Activated naive CD4-positive, alpha-beta T cell treated with anti-CD3 and anti-CD28 coated beads, Interleukin-2, amount 10 ng/mL, durations not matched to agents 7 days and 5 days (primary cell): ENCODE measurements at regions not wholly inside any gene's neighbourhood (a gene's known extent, or its start where the extent isn't known, plus 50 kb on each side); places are given as distances from the start of the nearest gene placed in this dataset.

Experiments used
- CTCF ChIA-PET: fragments of 350-600 bp; sonication (Branson Sonifier 250); formaldehyde crosslinking; loops from one replicate; lab custom pipeline; 2021; ENCODE audit warnings: antibody characterized with exemption; lab: Charles Lee
- DNase-seq: peaks from one replicate; pipeline ENCODE4 v3.0.0-alpha.2; 2020
- H3K27ac Mint-ChIP-seq: one replicate; pipeline ENCODE4 v1.8.0; 2021; ENCODE audit warnings: mild to moderate bottlenecking, moderate library complexity, mixed read lengths
- H3K27me3 Mint-ChIP-seq: one replicate; pipeline ENCODE4 v1.8.0; 2021; ENCODE audit warnings: mild to moderate bottlenecking, mixed read lengths
- H3K36me3 Mint-ChIP-seq: one replicate; pipeline ENCODE4 v1.8.0; 2021; ENCODE audit warnings: mixed read lengths
- H3K4me1 Mint-ChIP-seq: one replicate; pipeline ENCODE4 v1.8.0; 2021; ENCODE audit warnings: mixed read lengths
- H3K4me3 Mint-ChIP-seq: one replicate; pipeline ENCODE4 v1.8.0; 2021; ENCODE audit warnings: mild to moderate bottlenecking, moderate library complexity, mixed read lengths
- H3K9me3 Mint-ChIP-seq: one replicate; pipeline ENCODE4 v1.8.0; 2021; ENCODE audit warnings: mixed read lengths

DNA sequence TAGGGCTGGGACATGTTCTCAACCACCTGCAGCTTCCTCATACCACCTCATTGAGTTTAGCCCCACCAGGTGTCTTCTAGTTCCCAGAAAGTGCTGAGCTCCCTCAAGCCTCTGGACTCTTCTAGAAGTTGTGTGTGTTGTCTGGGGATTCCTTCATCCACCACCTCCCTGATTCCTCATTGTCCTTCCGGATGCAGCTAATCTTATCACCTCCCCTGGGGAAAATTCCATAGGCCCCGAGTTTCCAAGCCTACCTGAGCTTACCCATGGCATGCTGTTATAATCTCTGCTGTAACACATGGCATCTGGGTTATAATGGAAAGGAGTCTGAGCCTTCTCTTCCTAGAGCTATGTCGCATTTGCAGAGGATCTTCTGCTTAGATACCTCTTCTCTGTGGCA lies 243.5 kb upstream of the SDK2 start:
- CTCF ChIA-PET, result no interaction called here

DNA sequence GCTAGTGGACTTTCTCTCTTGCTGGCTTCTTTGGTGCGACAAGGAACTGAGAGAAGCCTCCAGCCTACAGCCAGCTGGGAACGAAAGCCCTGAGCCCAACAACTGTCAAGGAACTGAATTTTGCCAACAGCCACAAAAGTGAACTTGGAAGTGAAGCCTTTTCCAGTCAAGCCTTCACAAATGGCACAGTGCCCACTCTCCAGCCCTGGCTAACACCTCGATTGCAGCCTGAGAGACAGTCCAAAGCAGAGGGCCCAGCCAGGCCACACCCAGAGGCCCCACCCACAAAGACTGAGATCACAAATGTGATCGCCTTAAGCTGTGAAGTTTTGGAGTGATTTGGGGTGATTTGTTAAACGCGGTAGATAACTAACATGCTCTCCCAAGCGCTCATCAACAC lies 244.6 kb upstream of the SDK2 start:
- Mint-ChIP-seq H3K4me1 (no peaks in the 10 kb centered on the region), H3K27me3 (no peaks in the 10 kb centered on the region), H3K4me3 (no peak overlapping the region), H3K36me3 (no peaks in the 10 kb centered on the region), H3K9me3 (no peaks in the 10 kb centered on the region), H3K27ac (no peak overlapping the region)
- DNase-seq, result no peak
- CTCF ChIA-PET, result no interaction called here

More for the DNA sequence above, 243.5 kb upstream of the SDK2 start:
- H3K27me3 Mint-ChIP-seq, result peaks cover 7% of the 10 kb centered on the region
- no peaks in the 10 kb centered on the region for H3K36me3 Mint-ChIP-seq
- H3K4me1 Mint-ChIP-seq, result no peaks in the 10 kb centered on the region
- DNase-seq, result no peak
- H3K4me3 Mint-ChIP-seq, result no peak overlapping the region
- H3K9me3 Mint-ChIP-seq, result no peaks in the 10 kb centered on the region
- no peak overlapping the region for H3K27ac Mint-ChIP-seq

DNA sequence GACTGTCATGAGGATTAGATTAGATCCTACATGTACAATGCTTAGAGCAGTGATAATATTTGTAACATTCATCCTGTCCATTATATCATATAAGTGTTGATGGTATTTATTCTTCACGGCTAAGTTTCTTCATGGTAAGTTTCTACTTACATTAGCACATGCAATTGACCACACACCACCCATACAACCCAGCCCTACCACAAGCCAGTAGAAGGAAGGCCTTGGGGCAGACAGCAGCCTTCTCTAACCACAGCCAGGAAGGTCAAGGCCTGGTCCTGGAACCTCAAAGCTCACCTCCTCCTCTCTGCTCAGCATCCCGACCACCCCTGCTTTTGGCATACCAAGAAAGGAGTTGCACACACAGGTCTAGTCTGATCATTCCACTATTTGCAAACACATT lies 245.2 kb upstream of the SDK2 start:
- Mint-ChIP-seq H3K27me3 (no peaks in the 10 kb centered on the region), H3K36me3 (no peaks in the 10 kb centered on the region), H3K4me1 (no peaks in the 10 kb centered on the region), H3K4me3 (no peak overlapping the region), H3K9me3 (no peaks in the 10 kb centered on the region), H3K27ac (no peak overlapping the region)
- DNase-seq, result no peak
- CTCF ChIA-PET, result no interaction called here

DNA sequence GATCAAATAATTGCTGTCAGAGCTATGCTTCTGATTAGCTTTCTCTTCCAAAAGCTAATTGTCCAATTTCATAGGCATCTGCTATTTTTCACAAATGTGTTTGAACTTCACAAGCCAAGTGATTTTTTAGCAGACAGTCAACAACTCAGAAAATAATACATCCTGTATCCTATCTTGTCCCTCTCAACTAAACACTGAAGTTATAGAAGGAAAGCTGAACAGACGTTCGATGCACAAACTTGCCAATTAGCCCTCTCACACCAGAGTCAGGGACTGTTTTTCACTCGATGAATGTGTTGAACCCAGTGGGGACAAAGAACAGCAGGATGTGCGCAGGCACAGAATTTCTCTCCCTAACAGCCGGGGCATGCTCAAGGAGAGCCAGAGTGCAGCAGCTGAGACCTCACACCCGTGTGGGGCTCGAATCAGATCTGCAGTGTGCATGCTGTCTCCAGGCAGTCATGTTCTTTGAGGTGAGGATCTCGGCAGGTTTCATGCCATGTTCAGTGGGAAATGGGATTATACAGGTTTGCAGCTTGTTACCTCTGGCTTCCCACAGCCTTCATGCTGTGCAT lies 246.7 kb upstream of the SDK2 start:
- CTCF ChIA-PET, result no interaction called here
- H3K27ac Mint-ChIP-seq, result no peak overlapping the region
- no peak overlapping the region for H3K4me3 Mint-ChIP-seq
- no peaks in the 10 kb centered on the region for H3K4me1 Mint-ChIP-seq
- H3K36me3 Mint-ChIP-seq, result no peaks in the 10 kb centered on the region
- no peak for DNase-seq
- peaks cover 10% of the 10 kb centered on the region for H3K27me3 Mint-ChIP-seq
- H3K9me3 Mint-ChIP-seq, result no peaks in the 10 kb centered on the region

DNA sequence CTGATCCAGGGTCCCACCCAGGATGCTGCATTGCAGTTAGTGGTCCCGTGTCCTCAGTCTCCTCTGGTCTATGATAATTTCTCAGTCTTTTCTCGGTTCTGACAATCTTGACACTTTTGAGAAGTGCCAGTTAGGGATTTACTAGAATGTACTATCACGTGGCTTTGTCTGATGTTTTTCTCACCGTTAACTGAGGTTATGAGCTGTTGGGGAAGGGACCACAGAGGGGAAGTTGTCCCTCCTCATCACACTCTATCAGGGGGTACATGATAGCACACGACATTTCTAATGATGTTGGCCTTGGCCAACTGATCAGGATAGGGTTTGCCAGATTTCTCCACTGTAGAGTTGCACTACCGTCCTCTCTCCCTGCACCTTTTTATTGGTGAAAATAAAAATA lies 250.9 kb upstream of the SDK2 start:
- CTCF ChIA-PET, result no interaction called here
- Mint-ChIP-seq H3K27me3 (peaks cover 29% of the 10 kb centered on the region), H3K4me3 (no peak overlapping the region), H3K36me3 (no peaks in the 10 kb centered on the region), H3K9me3 (no peaks in the 10 kb centered on the region), H3K27ac (no peak overlapping the region), H3K4me1 (no peaks in the 10 kb centered on the region)
- DNase-seq, result no peak

DNA sequence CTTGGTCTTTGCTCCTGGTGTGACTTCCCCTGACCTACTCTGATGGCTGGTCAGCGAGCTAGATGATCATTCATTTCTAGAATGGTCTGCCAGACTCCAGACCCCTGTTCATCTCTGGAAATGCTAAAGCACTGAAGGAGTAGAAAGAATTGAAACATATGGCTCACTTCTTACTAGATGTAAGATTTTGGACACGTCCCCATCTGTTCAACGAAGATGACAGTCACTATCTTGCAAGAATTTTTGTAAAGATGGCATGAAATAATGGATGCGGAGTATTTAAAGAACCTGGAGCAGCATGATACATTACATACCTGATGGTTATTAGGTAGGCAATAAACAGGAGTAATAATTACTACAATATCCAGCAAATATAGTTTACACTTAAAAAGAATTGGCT lies 252.7 kb upstream of the SDK2 start:
- Mint-ChIP-seq H3K36me3 (no peaks in the 10 kb centered on the region), H3K27me3 (peaks cover 46% of the 10 kb centered on the region), H3K9me3 (no peaks in the 10 kb centered on the region), H3K4me1 (peaks cover 8% of the 10 kb centered on the region), H3K4me3 (no peak overlapping the region), H3K27ac (no peak overlapping the region)
- no peak for DNase-seq
- CTCF ChIA-PET, result no interaction called here

DNA sequence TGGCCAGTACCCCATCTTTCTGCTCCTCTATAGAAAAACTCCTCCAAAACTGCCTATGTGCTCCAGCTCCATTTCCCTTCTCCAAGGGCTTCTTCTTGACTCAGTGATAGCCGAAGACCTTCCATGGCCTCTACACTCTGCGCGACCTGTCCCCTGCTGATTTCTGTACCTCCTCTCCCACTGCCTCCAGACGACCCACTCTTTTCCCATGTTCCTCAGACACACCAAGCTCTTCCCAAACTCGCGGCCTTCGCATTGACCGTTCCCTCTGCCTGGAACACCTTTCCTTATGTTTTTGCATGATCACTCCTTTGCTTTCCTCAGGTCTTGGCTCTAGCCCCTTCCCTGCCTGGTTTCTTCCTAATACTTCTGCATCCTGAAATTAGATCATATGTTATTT lies 255.6 kb upstream of the SDK2 start:
- Mint-ChIP-seq H3K4me1 (peaks cover 9% of the 10 kb centered on the region), H3K36me3 (no peaks in the 10 kb centered on the region), H3K27me3 (peaks cover 72% of the 10 kb centered on the region), H3K27ac (no peak overlapping the region), H3K4me3 (no peak overlapping the region), H3K9me3 (no peaks in the 10 kb centered on the region)
- CTCF ChIA-PET, result no interaction called here
- DNase-seq, result no peak

DNA sequence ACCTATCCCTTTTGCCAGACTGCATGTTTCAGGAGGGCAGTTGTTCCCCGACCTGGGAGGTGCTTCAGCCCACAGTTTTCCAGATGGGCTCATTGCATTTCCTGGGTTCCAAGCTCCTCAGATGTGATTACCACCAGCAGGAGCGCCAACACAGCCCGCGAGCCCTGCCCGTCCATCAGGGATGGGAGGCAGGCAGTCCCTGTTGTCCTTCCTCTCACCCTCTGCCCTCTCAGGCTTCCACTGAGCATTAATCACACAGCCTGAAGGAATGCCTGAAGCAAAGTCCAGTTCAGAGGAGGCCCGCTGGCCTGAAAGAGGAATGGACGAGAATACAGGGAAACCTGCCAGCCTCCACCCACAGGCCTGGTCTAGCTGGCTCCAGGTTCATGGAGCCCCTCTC lies 256.3 kb upstream of the SDK2 start:
- H3K27me3 Mint-ChIP-seq, result peaks cover 65% of the 10 kb centered on the region

DNA sequence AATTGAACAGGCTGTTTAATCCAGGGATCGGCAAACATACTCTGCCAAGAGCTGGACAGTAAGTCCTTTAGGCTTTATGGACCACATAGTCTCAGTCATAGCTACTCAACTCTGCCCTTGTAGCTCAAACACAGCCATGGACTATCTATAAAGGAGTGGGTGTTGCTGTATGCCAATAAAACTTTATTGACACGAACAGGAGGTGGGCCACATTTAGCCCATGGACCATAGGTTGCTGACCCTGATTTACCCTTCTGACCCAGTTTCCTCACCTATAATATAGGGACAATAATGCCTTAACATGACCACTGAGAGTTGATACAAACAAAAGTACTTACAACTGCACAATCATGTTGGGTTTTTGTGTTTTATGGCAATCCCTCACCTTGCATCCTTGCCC lies 257.0 kb upstream of the SDK2 start:
- Mint-ChIP-seq H3K4me3 (peak overlapping the region; percentile 72), H3K27me3 (peaks cover 62% of the 10 kb centered on the region), H3K36me3 (no peaks in the 10 kb centered on the region), H3K9me3 (no peaks in the 10 kb centered on the region), H3K27ac (no peak overlapping the region), H3K4me1 (peaks cover 9% of the 10 kb centered on the region)
- CTCF ChIA-PET, result no interaction called here
- DNase-seq, result no peak

More for the DNA sequence above, 256.3 kb upstream of the SDK2 start:
- Mint-ChIP-seq H3K4me3 (no peak overlapping the region), H3K36me3 (no peaks in the 10 kb centered on the region), H3K27ac (no peak overlapping the region), H3K9me3 (no peaks in the 10 kb centered on the region), H3K4me1 (peaks cover 9% of the 10 kb centered on the region)
- no peak for DNase-seq
- CTCF ChIA-PET, result no interaction called here

DNA sequence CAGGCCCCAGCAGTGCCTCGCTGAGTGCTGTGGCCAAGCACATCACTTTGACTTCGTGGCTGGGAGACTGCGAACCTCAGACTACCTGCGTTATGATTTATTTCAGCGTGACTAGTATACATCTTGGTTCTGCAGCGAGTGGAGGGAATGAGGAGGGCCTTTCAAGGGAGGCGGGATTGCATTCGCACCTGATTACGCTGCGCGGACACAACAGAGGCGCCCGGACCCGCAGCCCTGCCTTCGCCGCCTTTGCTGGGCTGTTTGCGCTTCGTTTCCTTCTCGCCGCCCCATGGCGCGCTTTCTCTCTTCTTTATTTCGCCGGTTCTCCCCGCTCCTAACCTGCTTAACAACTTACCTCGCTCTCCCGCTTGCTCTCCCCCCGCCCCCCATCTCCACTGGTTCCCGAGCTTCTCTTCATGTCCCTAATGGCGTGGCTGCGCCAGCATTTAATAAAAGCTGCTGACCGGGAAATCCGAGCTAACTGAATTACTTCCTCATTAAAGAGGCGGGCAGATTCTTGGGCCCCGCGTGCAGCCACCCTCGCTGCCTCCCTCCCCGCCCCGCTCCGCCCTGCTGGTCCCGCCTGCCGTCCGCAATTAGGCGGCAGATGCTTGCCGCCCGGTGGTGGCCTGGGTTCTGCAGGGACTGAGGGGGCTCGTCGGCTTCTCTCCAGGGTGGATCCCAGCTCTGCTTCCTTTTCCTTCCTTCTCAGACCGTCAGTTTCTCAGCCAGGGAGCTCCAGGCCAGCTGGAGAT lies 257.6 kb upstream of the SDK2 start:
- peaks cover 9% of the 10 kb centered on the region for H3K4me1 Mint-ChIP-seq
- H3K9me3 Mint-ChIP-seq, result no peaks in the 10 kb centered on the region
- H3K27me3 Mint-ChIP-seq, result peaks cover 61% of the 10 kb centered on the region
- H3K4me3 Mint-ChIP-seq, result peak overlapping the region; percentile 72
- CTCF ChIA-PET, result interaction anchor here (1.0 to 1.7 kb wide), 2 partner anchors 191 to 256 kb away, joined by 3 read pairs; no protein-coding TSS in a partner anchor
- H3K27ac Mint-ChIP-seq, result peak overlapping the region; percentile 33
- no peaks in the 10 kb centered on the region for H3K36me3 Mint-ChIP-seq
- DNase-seq, result peak; percentile 39

DNA sequence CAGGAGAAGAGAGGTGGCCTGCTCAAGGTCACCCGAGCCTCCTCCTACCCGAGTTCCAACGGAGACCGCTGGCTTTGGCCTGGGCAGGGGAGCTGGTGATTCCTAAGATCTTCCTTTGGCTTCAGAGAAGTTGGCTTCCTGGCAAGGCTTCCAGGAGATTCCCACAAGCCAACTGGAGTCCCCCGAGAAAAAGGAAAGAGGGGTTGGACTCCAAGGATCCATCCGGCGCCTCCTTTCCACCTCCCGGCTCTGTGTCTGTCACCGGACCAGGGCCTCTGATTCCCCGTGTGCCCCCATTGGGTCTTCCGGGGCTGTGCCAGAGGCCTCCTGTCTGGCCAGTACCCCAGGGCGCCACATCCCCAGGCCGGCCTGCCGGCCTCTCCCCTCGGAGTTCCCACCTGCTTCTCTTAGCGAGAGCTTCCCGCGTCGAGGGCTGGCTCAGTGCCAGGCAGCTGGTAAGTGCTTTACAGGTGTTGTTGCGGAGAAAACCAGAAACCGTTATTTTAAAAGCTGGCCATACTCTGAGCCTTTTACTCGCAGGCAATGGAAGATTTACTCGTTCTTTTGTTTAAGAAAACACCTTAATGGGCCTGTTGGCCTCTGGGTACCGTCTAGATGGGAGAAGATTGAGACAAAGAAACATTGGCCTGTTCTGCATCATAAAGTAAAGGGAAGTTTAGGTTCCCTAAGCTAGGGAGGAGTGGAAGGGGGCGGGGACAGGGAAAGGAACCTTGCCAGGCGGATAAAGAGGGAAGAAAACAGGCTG lies 258.4 kb upstream of the SDK2 start:
- CTCF ChIA-PET, result interaction anchor here (1.0 to 1.7 kb wide), 2 partner anchors 191 to 256 kb away, joined by 3 read pairs; no protein-coding TSS in a partner anchor
- no peak for DNase-seq
- Mint-ChIP-seq H3K4me1 (peaks cover 9% of the 10 kb centered on the region), H3K9me3 (no peaks in the 10 kb centered on the region), H3K27me3 (peaks cover 68% of the 10 kb centered on the region), H3K36me3 (no peaks in the 10 kb centered on the region), H3K27ac (peak overlapping the region; percentile 33), H3K4me3 (peak overlapping the region; percentile 23)

DNA sequence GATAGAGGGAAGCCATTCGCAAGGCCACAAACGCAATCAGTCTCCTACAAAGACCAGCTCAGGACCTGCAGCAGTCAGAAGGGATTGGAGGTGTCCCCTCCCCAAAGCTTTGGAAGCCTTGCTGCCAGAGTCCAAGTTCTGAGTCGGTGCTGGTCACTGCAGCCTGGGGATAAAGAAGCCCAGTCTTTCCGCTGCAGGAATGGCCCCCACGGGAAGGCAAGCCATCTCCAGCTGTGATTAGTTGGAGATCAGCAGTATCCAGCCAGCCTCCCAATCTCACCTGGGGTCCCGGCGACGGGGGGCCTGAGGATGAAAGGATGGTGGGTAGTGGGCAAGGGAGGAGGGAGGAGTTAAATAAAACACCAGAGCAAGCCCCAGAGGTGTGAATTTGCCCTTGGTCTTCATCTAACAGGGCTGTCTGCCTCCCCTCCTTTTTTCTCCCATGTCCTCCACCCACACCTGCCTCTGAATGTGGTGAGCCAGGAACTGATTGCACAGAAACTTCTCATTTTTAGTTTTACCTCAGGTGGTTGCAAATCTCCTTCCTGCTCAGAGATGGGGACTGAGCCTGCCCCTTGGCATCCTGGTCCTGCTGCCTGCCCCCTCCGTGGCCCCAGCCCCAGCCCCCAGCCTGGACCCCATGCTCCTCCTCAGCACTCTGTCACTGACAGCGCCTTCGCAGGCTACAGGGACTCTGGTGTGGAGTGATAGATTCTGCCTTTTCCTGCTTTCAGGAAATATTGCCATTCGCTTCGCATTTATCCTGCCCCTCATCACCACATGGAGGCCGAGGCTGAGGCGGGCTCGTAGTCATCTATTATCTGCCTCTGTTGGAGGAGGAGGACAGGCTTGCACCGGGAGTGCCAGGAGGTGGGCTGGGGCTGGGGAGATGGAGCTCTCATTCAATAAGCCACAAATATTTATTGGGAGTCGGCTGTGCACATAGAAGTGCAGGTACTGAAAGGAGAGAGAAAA lies 262.9 kb upstream of the SDK2 start:
- H3K4me3 Mint-ChIP-seq, result no peak overlapping the region
- no peaks in the 10 kb centered on the region for H3K4me1 Mint-ChIP-seq
- no peaks in the 10 kb centered on the region for H3K36me3 Mint-ChIP-seq
- DNase-seq, result no peak
- H3K9me3 Mint-ChIP-seq, result no peaks in the 10 kb centered on the region
- peaks cover 64% of the 10 kb centered on the region for H3K27me3 Mint-ChIP-seq
- H3K27ac Mint-ChIP-seq, result no peak overlapping the region
- CTCF ChIA-PET, result no interaction called here

DNA sequence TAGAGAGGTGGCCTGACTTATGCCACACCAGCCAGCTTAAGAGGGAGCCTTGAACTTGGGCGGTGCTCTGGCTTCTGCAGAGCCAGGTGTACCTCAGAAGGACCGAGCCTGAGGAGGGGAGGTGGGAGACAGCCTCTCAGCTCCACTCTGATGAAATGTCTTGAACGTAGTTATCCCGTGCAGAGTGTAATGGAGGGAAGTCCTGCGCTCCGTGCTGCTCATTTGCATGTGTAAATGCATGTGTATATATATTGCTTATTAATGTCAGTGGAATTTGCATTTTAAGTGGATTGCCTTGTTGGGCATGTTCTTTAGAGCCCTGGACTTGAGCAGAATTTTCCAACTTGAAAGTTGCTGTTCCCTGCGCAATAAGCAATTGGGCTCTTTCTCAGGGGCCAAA lies 264.9 kb upstream of the SDK2 start:
- H3K27ac Mint-ChIP-seq, result no peak overlapping the region
- H3K4me3 Mint-ChIP-seq, result no peak overlapping the region
- H3K27me3 Mint-ChIP-seq, result peaks cover 58% of the 10 kb centered on the region
- no peaks in the 10 kb centered on the region for H3K36me3 Mint-ChIP-seq
- no peaks in the 10 kb centered on the region for H3K9me3 Mint-ChIP-seq
- CTCF ChIA-PET, result no interaction called here
- no peak for DNase-seq
- no peaks in the 10 kb centered on the region for H3K4me1 Mint-ChIP-seq

DNA sequence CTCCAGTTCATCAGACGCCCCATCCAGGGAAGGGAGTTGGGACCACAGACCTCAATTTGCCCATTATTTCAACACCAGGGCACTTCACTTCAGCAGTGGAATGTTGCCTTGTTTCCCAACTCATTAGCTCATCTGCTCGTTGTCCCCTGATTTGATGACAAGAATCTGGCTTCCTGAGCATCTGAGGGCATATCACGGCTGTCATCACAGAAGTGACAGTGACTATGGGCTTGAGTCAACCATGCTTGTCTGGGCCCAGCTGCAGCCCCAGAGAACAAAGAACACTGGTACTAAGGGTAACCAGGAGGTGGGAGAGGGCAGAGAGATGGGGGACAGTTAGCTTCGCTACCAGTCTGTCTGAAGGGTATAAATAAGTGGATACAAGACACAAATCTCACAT lies 266.0 kb upstream of the SDK2 start:
- H3K36me3 Mint-ChIP-seq, result no peaks in the 10 kb centered on the region
- no peak overlapping the region for H3K27ac Mint-ChIP-seq
- H3K9me3 Mint-ChIP-seq, result peaks cover 2% of the 10 kb centered on the region
- H3K27me3 Mint-ChIP-seq, result peaks cover 60% of the 10 kb centered on the region
- H3K4me1 Mint-ChIP-seq, result no peaks in the 10 kb centered on the region
- H3K4me3 Mint-ChIP-seq, result no peak overlapping the region
- no peak for DNase-seq
- CTCF ChIA-PET, result no interaction called here
